CD1c-positive myeloid dendritic cell (primary cell): ENCODE measurements at regions not wholly inside any gene's neighbourhood (a gene's known extent, or its start where the extent isn't known, plus 50 kb on each side); places are given as distances from the start of the nearest gene placed in this dataset.

Source experiments
- DNase-seq: peaks from one replicate; pipeline ENCODE4 v3.0.0-alpha.2; 2016; ENCODE audit errors: extremely low spot score

DNA sequence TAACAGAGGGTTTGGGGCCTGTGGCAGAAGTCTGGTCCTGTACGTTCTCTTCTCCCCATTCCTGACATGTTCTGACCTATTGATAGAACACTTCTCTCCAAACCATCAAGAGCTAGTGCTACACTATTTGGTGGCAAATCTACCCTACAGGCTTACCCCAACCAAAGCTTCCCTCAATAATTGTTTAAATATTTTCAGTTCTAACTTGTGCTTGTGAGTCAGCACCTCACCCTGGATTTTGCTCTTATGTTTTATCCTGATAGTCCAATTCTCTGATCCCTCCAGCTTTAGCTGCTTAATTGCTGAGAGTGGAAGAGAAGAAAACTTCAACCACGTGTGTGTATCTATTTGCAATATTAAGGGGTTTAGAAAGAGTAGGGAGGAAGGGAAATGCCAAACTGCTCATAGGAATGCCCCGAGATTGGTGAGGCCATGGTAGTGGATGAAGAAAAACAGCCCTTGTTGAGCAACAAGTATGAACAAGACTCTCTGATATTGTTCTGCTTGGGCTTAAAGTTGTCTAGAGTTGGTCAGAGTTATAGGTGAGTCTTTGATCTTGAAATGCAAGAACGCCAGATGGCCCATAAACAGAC lies 67.8 kb upstream of the PARD3B start:
- DNase-seq, result no peak

DNA sequence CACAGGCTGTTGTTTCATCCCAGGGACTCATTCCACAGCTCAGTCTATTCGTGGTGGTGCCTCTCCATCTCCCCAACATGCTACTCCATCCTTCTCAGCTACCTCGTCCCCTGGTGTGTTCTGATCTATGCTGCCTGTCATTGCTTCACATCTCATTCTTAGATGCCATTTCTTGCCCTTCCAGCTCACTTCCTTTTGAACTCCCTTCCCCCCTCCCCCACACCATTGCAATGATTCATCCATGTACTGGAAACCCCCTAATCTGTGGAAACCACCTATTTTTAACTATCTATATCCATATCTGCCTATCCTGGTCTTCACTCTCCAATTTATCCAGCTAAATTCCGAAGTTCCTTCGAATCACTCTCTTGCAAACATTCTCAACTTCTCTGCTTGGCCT lies 65.7 kb upstream of the PARD3B start:
- DNase-seq, result no peak

DNA sequence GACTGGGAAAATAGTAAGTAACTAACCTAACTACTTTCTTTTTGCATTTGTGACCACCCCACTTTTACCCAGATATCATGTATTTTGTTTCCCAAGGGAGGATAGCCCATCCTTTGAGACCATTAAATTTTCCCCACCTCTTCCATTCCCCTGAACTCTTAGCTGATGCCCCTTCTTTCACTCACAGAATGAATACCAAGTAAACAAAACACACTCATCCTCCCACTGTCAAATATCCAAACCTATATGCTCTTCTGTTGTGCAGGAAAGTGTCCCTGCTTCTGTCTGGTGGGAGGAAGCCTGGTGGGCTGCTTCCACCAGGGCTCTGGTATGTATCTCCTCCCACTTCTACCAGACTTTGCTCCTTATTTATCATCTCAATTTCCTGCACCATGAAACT lies 64.6 kb upstream of the PARD3B start:
- DNase-seq, result no peak

DNA sequence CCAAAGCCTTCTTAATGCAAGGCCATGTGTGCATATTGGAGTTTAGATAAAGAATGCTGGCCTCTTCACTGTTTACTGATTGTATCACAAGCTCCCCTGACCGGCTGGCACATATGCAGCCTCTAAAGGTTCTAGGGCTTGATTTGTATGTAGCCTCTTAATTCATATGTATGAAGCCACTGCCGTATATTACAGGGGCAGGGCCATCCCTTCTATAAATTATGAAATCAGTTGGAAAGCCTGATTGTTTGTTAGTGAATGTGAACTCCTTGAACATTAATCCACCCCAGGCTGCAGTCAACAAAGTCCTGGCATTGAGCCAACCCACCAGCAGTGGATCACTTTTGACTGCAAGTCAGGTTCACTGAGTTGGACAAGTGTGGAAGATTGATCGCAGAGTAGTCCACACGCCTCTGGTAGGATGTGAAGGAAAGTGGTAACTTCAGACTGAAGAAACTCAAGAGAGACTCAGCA lies 61.6 kb upstream of the PARD3B start:
- DNase-seq, result no peak

DNA sequence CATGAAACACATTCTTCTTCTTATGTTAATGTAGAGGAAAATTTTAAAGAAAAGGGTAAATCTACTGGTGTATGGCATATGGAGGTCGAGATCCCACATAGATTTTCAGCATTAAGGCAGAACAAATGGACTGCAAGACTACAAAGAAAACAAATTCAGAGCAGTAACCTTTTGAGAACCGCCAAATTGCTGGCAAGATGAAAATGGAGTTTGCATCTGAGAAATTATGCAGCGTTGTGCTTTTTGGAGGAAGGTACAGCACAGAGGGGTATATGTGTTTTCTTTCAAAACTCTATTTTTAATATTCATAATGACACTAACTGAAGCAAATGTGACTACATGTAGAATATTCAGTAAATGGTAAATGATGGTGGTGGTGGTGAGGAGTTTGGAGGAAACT lies 59.0 kb upstream of the PARD3B start:
- no peak for DNase-seq

DNA sequence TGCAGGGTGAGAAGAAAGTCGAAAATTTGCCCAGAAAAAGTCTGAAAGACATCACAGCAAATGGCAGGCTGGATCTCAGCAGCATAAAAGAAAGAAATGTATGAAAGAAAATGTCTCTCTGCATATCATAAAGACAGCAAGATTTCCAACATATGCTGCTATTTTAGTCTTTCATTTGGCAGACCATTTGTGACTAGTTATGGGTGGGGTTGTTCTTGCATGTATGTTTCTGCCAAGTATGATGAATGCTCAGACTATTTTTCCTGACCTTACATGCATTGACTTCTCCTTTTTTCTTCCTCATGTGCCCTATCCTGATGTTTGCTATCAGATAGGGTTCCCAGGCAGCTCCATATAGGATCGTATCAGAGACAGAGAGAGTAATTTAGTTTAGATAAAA lies 58.5 kb upstream of the PARD3B start:
- DNase-seq, result no peak

DNA sequence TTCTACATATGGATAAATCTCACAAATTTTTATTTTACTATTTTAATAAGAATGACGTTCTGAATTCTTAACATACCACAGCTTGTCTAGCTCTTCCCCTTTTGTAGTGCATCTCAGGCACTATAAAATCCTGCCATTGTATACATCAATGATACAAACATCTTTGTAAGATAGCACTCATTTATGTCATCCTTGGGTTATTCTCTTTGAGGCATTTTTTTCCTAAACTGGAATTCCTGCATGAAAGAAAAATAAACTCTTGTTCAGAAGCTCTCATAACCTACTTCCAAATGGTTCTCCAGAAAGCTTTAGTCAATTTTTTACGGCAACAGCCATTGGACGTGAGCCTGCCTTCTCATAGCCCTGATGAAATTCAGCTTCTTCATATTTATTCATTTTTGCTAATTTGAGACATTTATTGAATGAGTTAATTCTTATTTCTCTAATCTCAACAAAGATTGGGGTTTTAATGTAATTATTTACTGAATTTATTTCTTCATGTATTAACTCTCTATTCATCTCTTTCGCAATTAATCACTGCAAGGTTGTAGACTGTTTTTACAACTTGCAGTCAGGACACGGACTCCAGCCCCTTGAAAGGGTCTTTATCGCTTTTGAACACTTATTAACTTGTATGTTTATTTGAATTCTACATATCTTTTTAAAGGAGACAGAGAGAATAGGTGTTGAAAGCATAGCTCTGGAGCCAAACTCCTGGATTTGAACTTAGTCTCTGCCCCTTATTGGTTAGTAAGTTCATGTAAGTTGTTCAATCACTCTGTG lies 57.6 kb upstream of the PARD3B start:
- DNase-seq, result no peak

DNA sequence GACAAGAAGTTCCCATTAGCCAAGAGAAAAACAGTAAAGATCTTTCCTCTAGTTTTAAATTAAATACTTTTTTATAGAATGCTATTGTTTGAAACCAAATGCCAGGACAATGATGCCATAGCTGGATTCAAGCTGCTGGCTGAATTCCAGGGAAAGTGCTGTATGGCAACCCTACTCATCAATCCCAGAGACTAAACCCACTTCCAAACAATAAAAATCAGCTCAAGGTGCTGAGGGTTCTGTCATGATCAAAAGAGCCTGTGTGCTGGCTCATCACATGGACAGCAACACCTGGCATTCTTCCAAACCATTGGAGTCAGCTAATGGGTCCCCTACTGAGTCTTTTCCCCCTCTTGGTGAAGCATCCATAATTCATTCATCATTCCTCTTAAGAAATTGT lies 53.7 kb upstream of the PARD3B start:
- no peak for DNase-seq

DNA sequence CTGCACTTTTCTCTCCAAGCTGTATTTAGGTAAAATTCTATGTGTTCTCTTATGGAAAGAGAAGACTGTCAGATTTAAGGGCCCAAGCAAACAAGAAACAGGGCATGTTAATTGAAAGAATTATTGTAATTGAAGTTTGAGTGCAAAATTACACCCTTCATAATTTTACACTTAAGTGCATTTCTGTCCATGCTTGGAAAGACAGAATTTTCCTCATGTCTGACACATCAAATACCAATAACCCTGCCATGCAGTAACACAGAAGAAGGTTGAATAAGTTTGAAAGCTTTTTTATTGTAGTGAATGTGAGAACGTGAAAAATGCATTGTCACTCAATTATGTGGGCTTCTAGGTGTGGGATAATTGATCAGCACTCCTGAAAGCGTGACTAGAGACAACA lies 52.9 kb upstream of the PARD3B start:
- no peak for DNase-seq

DNA sequence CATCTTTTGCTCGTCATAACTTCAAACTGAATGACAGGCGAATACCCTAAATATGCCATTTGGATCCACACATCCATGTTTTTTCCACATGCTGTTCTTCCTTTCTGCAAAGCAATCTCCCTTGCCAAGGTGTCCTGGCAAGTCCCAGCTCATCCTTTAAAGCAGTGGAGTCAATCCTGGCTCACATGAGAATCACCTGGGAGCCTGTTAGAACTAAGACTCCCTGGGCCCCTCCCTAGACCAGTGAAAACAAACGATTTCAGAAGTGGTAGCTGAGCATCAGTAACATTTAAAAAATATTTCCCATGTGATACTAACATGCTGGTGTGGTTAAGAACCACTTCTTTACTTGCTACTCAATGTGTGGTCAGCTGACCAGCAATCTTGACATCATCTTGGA lies 50.6 kb upstream of the PARD3B start:
- DNase-seq, result no peak

DNA sequence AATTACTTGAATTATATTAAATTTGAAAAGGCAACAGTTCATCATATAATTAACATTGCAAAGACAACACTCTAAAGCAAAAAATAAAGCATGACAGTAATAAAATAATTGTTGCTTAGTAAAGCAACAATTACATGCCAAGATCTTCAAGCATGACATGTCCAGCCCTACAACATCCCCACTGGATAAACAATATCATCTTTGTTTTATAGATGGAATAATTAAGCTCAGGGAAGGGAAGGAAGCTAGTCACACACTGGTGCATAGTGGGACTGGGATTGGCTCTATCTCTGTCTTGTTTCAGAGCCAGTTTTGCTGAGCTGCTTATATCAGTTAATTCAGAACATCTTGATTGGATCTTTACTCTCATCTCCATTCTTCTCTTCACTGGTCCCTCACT lies 49.9 kb upstream of the PARD3B start:
- no peak for DNase-seq
